Endodermal cell (in vitro differentiated cells): ENCODE measurements at regions not wholly inside any gene's neighbourhood (a gene's known extent, or its start where the extent isn't known, plus 50 kb on each side); places are given as distances from the start of the nearest gene placed in this dataset.

Experiments
- DNase-seq: peaks from one replicate; pipeline ENCODE4 v3.0.0-alpha.2; 2017
- H3K27ac ChIP-seq: 2 replicates; pipeline ENCODE4 v1.5.1; 2013; ENCODE audit warnings: mild to moderate bottlenecking, low read depth, low read length, moderate library complexity
- H3K27me3 ChIP-seq: 2 replicates; pipeline ENCODE4 v1.6.1; 2013; ENCODE audit warnings: mild to moderate bottlenecking, low read length, moderate library complexity; ENCODE audit not compliant: insufficient read depth, control insufficient read depth, poor library complexity, severe bottlenecking
- H3K36me3 ChIP-seq: 2 replicates; pipeline ENCODE4 v1.7.0; 2013; ENCODE audit warnings: mild to moderate bottlenecking, low read length, moderate library complexity; ENCODE audit not compliant: control insufficient read depth, insufficient read depth
- H3K4me1 ChIP-seq: one replicate; pipeline ENCODE4 v1.7.0; 2013; ENCODE audit warnings: low read length; ENCODE audit not compliant: control insufficient read depth, insufficient read depth
- H3K4me3 ChIP-seq: 2 replicates; pipeline ENCODE4 v1.5.1; 2013; ENCODE audit warnings: mild to moderate bottlenecking, low read length, moderate library complexity
- H3K9ac ChIP-seq: 2 replicates; pipeline ENCODE4 v1.6.1; 2013; ENCODE audit warnings: mild to moderate bottlenecking, low read length, moderate library complexity; ENCODE audit not compliant: poor library complexity, severe bottlenecking; ENCODE audit errors: extremely low read depth
- H3K9me3 ChIP-seq: 2 replicates; pipeline ENCODE4 v1.6.1; 2013; ENCODE audit warnings: mild to moderate bottlenecking, low read length, moderate library complexity; ENCODE audit not compliant: control insufficient read depth
- H3K27ac Mint-ChIP-seq: 2 replicates; pipeline ENCODE4 v1.8.0; 2020; ENCODE audit warnings: mixed read lengths
- H3K27me3 Mint-ChIP-seq: 2 replicates; pipeline ENCODE4 v1.8.0; 2021; ENCODE audit warnings: mild to moderate bottlenecking, mixed read lengths; ENCODE audit not compliant: insufficient read depth
- H3K36me3 Mint-ChIP-seq: 2 replicates; pipeline ENCODE4 v1.8.0; 2020; ENCODE audit warnings: low read depth, mixed read lengths
- H3K4me1 Mint-ChIP-seq: 2 replicates; pipeline ENCODE4 v1.8.0; 2020; ENCODE audit warnings: mixed read lengths
- H3K4me3 Mint-ChIP-seq: 2 replicates; pipeline ENCODE4 v1.8.0; 2020; ENCODE audit warnings: mild to moderate bottlenecking, moderate library complexity, mixed read lengths
- H3K9me3 Mint-ChIP-seq: 2 replicates; pipeline ENCODE4 v1.8.0; 2020; ENCODE audit warnings: mild to moderate bottlenecking, mixed read lengths
- CTCF ChIP-seq: fragments of 200-600 bp; sonication (generic); conservative IDR thresholded peaks from 2 replicates; pipeline ENCODE4 v1.5.0; 2021; ENCODE audit warnings: antibody characterized with exemption, mild to moderate bottlenecking
- WGBS, 2 experiments: methylation state at CpG; one replicate each; pipeline versions ENCODE4 v1.1.5 to v1.1.7; 2013; ENCODE audit warnings: missing lambda C conversion rate in 2 of 2, mixed read lengths in 1 of 2; ENCODE audit not compliant: insufficient coverage in 1 of 2, insufficient read length in 1 of 2; 5-methylcytosine and 5-hydroxymethylcytosine counted together

- Histone ChIP-seq H3K4me3 (no peak overlapping the region), H3K4me1 (peaks cover 3% of the 10 kb centered on the region), H3K27me3 (peaks cover 7% of the 10 kb centered on the region), H3K9ac (no peak overlapping the region), H3K36me3 (no peaks in the 10 kb centered on the region), H3K9me3 (no peaks in the 10 kb centered on the region), H3K27ac (no peak overlapping the region)
- Mint-ChIP-seq H3K27me3 (peaks cover 2% of the 10 kb centered on the region), H3K27ac (no peak overlapping the region), H3K4me3 (no peak overlapping the region), H3K9me3 (no peaks in the 10 kb centered on the region), H3K4me1 (peaks cover 19% of the 10 kb centered on the region), H3K36me3 (no peaks in the 10 kb centered on the region)
- WGBS, 2 experiments = 71 to 73% methylated on average over 3 to 4 of the region's 4 CpGs
- TF ChIP-seq CTCF = no peak
- DNase-seq = no peak
These were observed 149.9 kb downstream of the CHIC2 start for GRCh38 chr4:53914313-53915016.

- peaks cover 3% of the 10 kb centered on the region for H3K4me1 ChIP-seq
- no peak overlapping the region for H3K9ac ChIP-seq
- Mint-ChIP-seq H3K27ac (no peak overlapping the region), H3K4me1 (peaks cover 19% of the 10 kb centered on the region), H3K27me3 (peaks cover 2% of the 10 kb centered on the region), H3K9me3 (no peaks in the 10 kb centered on the region), H3K4me3 (no peak overlapping the region), H3K36me3 (no peaks in the 10 kb centered on the region)
- no peak for DNase-seq
- no peaks in the 10 kb centered on the region for H3K9me3 ChIP-seq
- 88 to 96% methylated on average over 1 to 3 of the region's 3 CpGs for WGBS, 2 experiments
- TF ChIP-seq CTCF = no peak
- peaks cover 7% of the 10 kb centered on the region for H3K27me3 ChIP-seq
- no peak overlapping the region for H3K27ac ChIP-seq
- H3K36me3 ChIP-seq = no peaks in the 10 kb centered on the region
- no peak overlapping the region for H3K4me3 ChIP-seq
These were observed 150.6 kb downstream of the CHIC2 start for GRCh38 chr4:53913771-53914170.

GRCh38 chr4:53912766-53913497 lies 151.5 kb downstream of the CHIC2 start:
- Histone ChIP-seq H3K27ac (no peak overlapping the region), H3K27me3 (peaks cover 7% of the 10 kb centered on the region), H3K4me1 (peaks cover 3% of the 10 kb centered on the region), H3K36me3 (no peaks in the 10 kb centered on the region), H3K9me3 (no peaks in the 10 kb centered on the region), H3K4me3 (no peak overlapping the region), H3K9ac (no peak overlapping the region)
- 95 to 100% methylated on average over 2 to 5 of the region's 5 CpGs for WGBS, 2 experiments
- Mint-ChIP-seq H3K9me3 (no peaks in the 10 kb centered on the region), H3K4me3 (no peak overlapping the region), H3K27me3 (peaks cover 2% of the 10 kb centered on the region), H3K27ac (no peak overlapping the region), H3K36me3 (no peaks in the 10 kb centered on the region), H3K4me1 (peaks cover 26% of the 10 kb centered on the region)
- no peak for TF ChIP-seq CTCF
- DNase-seq = no peak
